ENCODE measurements at regions not wholly inside any gene's neighbourhood (a gene's known extent, or its start where the extent isn't known, plus 50 kb on each side); places are given as distances from the start of the nearest gene placed in this dataset.
A peak's percentile ranks its signal among the peaks of the same experiment; 100 is the strongest.

DNA sequence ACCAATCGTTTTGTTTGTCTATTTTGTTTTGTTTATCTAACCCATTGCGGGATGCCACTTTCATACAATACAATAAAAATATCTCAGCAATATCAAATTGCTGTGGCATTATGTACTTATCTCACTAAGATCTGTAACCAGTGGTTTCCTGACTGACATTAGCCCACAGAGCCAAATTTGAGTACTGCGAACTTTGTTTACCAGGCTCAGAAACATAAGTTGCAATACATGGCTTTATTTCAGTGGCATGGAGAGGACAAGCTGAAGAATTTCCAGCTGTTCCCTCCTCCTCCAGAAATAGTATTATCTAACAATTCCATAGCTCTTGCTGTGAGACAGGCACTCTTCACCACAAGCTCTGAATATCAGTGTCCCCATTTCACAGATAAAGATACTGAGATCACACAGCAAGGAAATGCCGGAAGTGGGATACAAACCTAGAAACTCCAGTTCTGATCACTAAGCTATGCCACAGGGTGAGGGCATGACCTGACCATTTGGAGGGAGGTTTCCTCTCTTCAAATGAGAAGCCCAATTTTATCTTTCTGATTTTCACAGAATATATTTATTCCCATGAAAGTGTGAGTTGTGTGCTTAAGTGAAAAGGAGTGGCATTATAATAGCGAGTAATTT, 469.9 kb upstream of the CBLB start:
- TF ChIP-seq ZC3H10 (CRISPR knock-in tag; IDR thresholded peaks at IDR 0.05) (no peak), ZFP30 (CRISPR knock-in tag; IDR thresholded peaks at IDR 0.05) (no peak), CREB5 (CRISPR knock-in tag; IDR thresholded peaks at IDR 0.05; ENCODE audit: low read depth) (no peak), ZFP3 (CRISPR knock-in tag; IDR thresholded peaks at IDR 0.05) (no peak), TCF4 (CRISPR knock-in tag; IDR thresholded peaks at IDR 0.05; ENCODE audit: borderline replicate concordance) (no peak), ISL1 (CRISPR knock-in tag; IDR thresholded peaks at IDR 0.05) (no peak), CSRNP3 (CRISPR knock-in tag; IDR thresholded peaks at IDR 0.05) (no peak), ARNTL (CRISPR knock-in tag; IDR thresholded peaks at IDR 0.05; ENCODE audit: borderline replicate concordance, low read depth) (no peak), POU6F1 (CRISPR knock-in tag; IDR thresholded peaks at IDR 0.05; ENCODE audit: borderline replicate concordance, low read depth) (no peak), ZNF70 (CRISPR knock-in tag; IDR thresholded peaks at IDR 0.05) (no peak), RARB (CRISPR knock-in tag; IDR thresholded peaks at IDR 0.05) (no peak)
- ATAC-seq: no peak

- no peak for ATAC-seq
- TF ChIP-seq ZC3H10 (CRISPR knock-in tag; IDR thresholded peaks at IDR 0.05) (no peak), ZFP30 (CRISPR knock-in tag; IDR thresholded peaks at IDR 0.05) (no peak)
Measured at GRCh38 chr3:106339551-106339950, 470.7 kb upstream of the CBLB start.

DNA sequence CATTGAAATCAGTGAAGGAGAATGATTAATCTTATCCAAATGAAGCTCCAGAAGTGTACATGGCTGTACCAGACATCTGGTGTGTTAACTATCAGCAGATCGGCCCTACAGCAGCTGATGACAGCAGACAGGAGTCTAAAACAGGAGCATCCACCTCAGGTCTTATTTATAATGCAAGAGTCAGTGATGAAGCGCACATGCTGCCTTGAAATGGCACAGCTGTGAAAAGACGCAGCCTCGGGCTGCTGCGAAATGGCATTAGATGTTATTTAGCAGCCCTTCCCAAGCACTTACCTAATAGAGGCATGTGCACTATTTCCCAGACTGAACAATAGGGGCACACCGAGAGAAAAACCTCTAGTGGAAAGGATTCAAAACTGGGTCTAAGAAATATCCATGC, 472.3 kb upstream of the CBLB start:
- ATAC-seq: peak; percentile 88
- TF ChIP-seq RARB (CRISPR knock-in tag; IDR thresholded peaks at IDR 0.05): no peak
- peak; percentile 97 for TF ChIP-seq TCF4 (CRISPR knock-in tag; IDR thresholded peaks at IDR 0.05; ENCODE audit: borderline replicate concordance)
- TF ChIP-seq, protein P1, sequence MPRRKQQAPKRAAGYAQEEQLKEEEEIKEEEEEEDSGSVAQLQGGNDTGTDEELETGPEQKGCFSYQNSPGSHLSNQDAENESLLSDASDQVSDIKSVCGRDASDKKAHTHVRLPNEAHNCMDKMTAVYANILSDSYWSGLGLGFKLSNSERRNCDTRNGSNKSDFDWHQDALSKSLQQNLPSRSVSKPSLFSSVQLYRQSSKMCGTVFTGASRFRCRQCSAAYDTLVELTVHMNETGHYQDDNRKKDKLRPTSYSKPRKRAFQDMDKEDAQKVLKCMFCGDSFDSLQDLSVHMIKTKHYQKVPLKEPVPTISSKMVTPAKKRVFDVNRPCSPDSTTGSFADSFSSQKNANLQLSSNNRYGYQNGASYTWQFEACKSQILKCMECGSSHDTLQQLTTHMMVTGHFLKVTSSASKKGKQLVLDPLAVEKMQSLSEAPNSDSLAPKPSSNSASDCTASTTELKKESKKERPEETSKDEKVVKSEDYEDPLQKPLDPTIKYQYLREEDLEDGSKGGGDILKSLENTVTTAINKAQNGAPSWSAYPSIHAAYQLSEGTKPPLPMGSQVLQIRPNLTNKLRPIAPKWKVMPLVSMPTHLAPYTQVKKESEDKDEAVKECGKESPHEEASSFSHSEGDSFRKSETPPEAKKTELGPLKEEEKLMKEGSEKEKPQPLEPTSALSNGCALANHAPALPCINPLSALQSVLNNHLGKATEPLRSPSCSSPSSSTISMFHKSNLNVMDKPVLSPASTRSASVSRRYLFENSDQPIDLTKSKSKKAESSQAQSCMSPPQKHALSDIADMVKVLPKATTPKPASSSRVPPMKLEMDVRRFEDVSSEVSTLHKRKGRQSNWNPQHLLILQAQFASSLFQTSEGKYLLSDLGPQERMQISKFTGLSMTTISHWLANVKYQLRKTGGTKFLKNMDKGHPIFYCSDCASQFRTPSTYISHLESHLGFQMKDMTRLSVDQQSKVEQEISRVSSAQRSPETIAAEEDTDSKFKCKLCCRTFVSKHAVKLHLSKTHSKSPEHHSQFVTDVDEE (CRISPR knock-in tag; IDR thresholded peaks at IDR 0.05): peak; percentile 99
- TF ChIP-seq ZNF70 (CRISPR knock-in tag; IDR thresholded peaks at IDR 0.05): peak; percentile 40; the same call in 1 of the 2 replicates
- 0 out of 2 replicates have a peak, but pooled peaks have one; percentile 66 for TF ChIP-seq ESRRG (CRISPR knock-in tag; IDR thresholded peaks at IDR 0.05)
- TF ChIP-seq ZFP3 (CRISPR knock-in tag; IDR thresholded peaks at IDR 0.05): no peak
- peak; percentile 53; the same call in 1 of the 2 replicates for TF ChIP-seq ZNF8 (CRISPR knock-in tag; IDR thresholded peaks at IDR 0.05)
- TF ChIP-seq ISL1 (CRISPR knock-in tag; IDR thresholded peaks at IDR 0.05): no peak

DNA sequence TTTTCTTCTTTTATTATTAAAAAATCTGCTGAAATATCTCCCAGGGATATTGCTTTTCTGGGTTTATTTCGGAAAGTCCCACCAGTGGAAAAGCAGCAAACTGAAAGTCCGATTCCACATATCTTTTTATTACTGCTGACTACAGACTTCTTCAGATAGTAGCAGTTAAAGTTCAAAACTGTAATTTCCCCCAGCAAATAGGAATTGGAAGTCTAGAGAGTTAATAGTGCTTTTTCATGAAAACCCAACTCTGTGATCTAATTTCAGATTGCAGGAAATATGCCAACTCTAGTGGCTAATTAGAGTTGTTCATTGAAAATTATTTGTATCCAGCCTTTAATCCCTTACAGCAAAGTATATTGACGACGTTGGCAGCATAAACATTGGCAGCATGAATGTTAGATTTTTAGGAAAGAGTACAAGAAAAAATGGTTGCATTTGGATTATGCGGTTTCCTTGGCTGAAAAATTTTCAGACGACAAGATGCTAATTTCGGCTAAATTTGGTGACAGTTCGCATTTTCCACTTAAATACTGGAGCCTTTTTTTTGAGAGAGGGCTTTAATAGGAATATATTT, 472.9 kb upstream of the CBLB start:
- TF ChIP-seq GLIS3 (CRISPR knock-in tag; IDR thresholded peaks at IDR 0.05) (no peak), TOX (CRISPR knock-in tag; IDR thresholded peaks at IDR 0.05; ENCODE audit: borderline replicate concordance) (no peak), CSRNP3 (CRISPR knock-in tag; IDR thresholded peaks at IDR 0.05) (no peak)
- ATAC-seq: no peak

Measured in SK-N-SH treated with all-trans-retinoic acid at 6 μM for 48 hours (cell line).